ENCODE measurements at regions not wholly inside any gene's neighbourhood (a gene's known extent, or its start where the extent isn't known, plus 50 kb on each side); places are given as distances from the start of the nearest gene placed in this dataset.

- H3K36me3 ChIP-seq, result no peaks in the 10 kb centered on the region
- no peaks in the 10 kb centered on the region for H3K27me3 ChIP-seq (replicated peaks; ENCODE audit: insufficient read depth)
- H3K27ac ChIP-seq, result no peak overlapping the region
- H3K4me3 ChIP-seq, result no peak overlapping the region
- TF ChIP-seq CTCF (IDR thresholded peaks at IDR 0.05), result no peak
- DNase-seq (ENCODE audit: low spot score), result no peak
- H3K4me1 ChIP-seq (ENCODE audit: control insufficient read depth in 1 of 2, low read depth in 2 of 2), result no peaks in the 10 kb centered on the region
- no peaks in the 10 kb centered on the region for H3K9me3 ChIP-seq
- ATAC-seq (ENCODE audit: insufficient number of reproducible peaks, low FRiP score, low read depth), result no peak
Measured at GRCh38 chr2:138176862-138177439, 212.7 kb downstream of the HNMT start.

- Histone ChIP-seq H3K9me3 (no peaks in the 10 kb centered on the region), H3K27ac (no peak overlapping the region), H3K4me3 (no peak overlapping the region), H3K27me3 (replicated peaks; ENCODE audit: insufficient read depth) (no peaks in the 10 kb centered on the region), H3K36me3 (no peaks in the 10 kb centered on the region), H3K4me1 (ENCODE audit: control insufficient read depth in 1 of 2, low read depth in 2 of 2) (no peaks in the 10 kb centered on the region)
- DNase-seq (ENCODE audit: low spot score) (no peak), ATAC-seq (ENCODE audit: insufficient number of reproducible peaks, low FRiP score, low read depth) (no peak)
- TF ChIP-seq CTCF (IDR thresholded peaks at IDR 0.05), result no peak
Measured at GRCh38 chr2:138177693-138178092, 213.4 kb downstream of the HNMT start.

- TF ChIP-seq CTCF (IDR thresholded peaks at IDR 0.05), result no peak
- Histone ChIP-seq H3K4me3 (no peak overlapping the region), H3K9me3 (no peaks in the 10 kb centered on the region), H3K27me3 (replicated peaks; ENCODE audit: insufficient read depth) (no peaks in the 10 kb centered on the region), H3K27ac (no peak overlapping the region), H3K4me1 (ENCODE audit: control insufficient read depth in 1 of 2, low read depth in 2 of 2) (no peaks in the 10 kb centered on the region), H3K36me3 (no peaks in the 10 kb centered on the region)
- ATAC-seq (ENCODE audit: insufficient number of reproducible peaks, low FRiP score, low read depth) (no peak), DNase-seq (ENCODE audit: low spot score) (no peak)
Measured at GRCh38 chr2:138180692-138181386, 216.6 kb downstream of the HNMT start.

- H3K36me3 ChIP-seq, result no peaks in the 10 kb centered on the region
- no peak for TF ChIP-seq CTCF (IDR thresholded peaks at IDR 0.05)
- H3K4me1 ChIP-seq (ENCODE audit: control insufficient read depth in 1 of 2, low read depth in 2 of 2), result no peaks in the 10 kb centered on the region
- H3K9me3 ChIP-seq, result no peaks in the 10 kb centered on the region
- no peak overlapping the region for H3K4me3 ChIP-seq
- DNase-seq (ENCODE audit: low spot score), result no peak
- no peak overlapping the region for H3K27ac ChIP-seq
- H3K27me3 ChIP-seq (replicated peaks; ENCODE audit: insufficient read depth), result no peaks in the 10 kb centered on the region
- ATAC-seq (ENCODE audit: insufficient number of reproducible peaks, low FRiP score, low read depth), result no peak
Measured at GRCh38 chr2:138182250-138182936, 218.1 kb downstream of the HNMT start.

- DNase-seq (ENCODE audit: low spot score) (no peak), ATAC-seq (ENCODE audit: insufficient number of reproducible peaks, low FRiP score, low read depth) (no peak)
- Histone ChIP-seq H3K4me1 (ENCODE audit: control insufficient read depth in 1 of 2, low read depth in 2 of 2) (no peaks in the 10 kb centered on the region), H3K36me3 (no peaks in the 10 kb centered on the region), H3K4me3 (no peak overlapping the region), H3K27ac (no peak overlapping the region), H3K9me3 (no peaks in the 10 kb centered on the region), H3K27me3 (replicated peaks; ENCODE audit: insufficient read depth) (no peaks in the 10 kb centered on the region)
- TF ChIP-seq CTCF (IDR thresholded peaks at IDR 0.05), result no peak
Measured at GRCh38 chr2:138182937-138183312, 218.7 kb downstream of the HNMT start.
